Body of pancreas (tissue), 4 donors: ENCODE measurements at regions not wholly inside any gene's neighbourhood (a gene's known extent, or its start where the extent isn't known, plus 50 kb on each side); places are given as distances from the start of the nearest gene placed in this dataset.

Experiments
- CTCF ChIP-seq, 7 experiments: fragments of 450-650 bp in 4 of 7; fragments of 200-600 bp in 3 of 7; sonication (generic) in 3 of 7; IDR thresholded peaks; one replicate each; pipeline ENCODE4 v1.5.1; 2016 to 2019; ENCODE audit warnings: antibody characterized with exemption in 7 of 7
- POLR2A ChIP-seq, 3 donors: fragments of 450-650 bp; IDR thresholded peaks; one replicate each; pipeline ENCODE4 v1.6.1; 2016; ENCODE audit warnings: antibody characterized with exemption in 3 of 3, mild to moderate bottlenecking in 2 of 3

- TF ChIP-seq CTCF (IDR thresholded peaks at IDR 0.05) (no peak), POLR2A (IDR thresholded peaks at IDR 0.05) (no peak)
Observed at GRCh38 chr6:40778918-40779317, 191.8 kb upstream of the LRFN2 start.
